GM18520 (cell line): ENCODE measurements at regions not wholly inside any gene's neighbourhood (a gene's known extent, or its start where the extent isn't known, plus 50 kb on each side); places are given as distances from the start of the nearest gene placed in this dataset.

Source experiments
- ATAC-seq: cut with Tn5 transposase; IDR thresholded peaks from one replicate; pipeline ENCODE4 v1.9.1; 2021; ENCODE audit not compliant: unreplicated experiment

- no peak for ATAC-seq
Measured at GRCh38 chr18:64888956-64889355, 740.1 kb upstream of the LINC00305 start.

DNA sequence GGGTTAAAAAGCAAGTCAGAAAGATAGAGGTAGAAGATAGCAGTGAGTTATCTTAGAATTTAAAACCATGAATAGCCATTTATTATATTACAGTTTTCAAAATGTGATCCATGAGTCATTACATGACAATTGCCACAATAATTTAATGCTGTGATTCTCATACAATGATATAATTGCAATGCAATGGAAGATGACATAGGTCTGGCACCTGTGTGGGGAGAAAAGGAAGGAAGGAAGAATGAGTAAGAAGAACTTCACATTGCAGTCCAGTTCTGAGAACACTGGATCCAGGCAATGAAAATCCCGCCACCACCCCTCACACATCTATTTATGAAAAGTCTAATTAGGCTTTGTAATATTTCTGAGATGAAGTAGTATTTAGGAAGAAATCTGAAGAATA lies 738.1 kb upstream of the LINC00305 start:
- ATAC-seq, result no peak

DNA sequence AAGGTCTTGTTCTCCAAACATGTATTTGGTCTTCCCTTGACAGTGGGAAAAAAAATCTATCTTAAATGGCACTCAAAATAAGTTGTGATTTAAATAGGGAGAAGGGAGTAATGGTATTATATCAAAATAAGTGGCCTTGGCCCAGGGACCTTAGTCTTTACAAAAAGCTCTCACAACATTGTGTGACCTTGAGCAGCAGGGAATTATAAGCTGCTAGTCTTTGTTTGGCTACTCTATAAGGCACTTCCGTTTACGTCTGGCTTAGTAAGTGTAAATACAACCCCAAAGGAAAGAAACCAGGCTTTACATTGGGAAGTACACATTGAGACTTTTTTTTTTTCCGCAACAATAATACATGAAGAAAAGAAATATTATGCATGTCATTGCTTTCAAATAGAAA lies 734.0 kb upstream of the LINC00305 start:
- no peak for ATAC-seq

GRCh38 chr18:64876833-64877232 lies 727.9 kb upstream of the LINC00305 start:
- no peak for ATAC-seq

DNA sequence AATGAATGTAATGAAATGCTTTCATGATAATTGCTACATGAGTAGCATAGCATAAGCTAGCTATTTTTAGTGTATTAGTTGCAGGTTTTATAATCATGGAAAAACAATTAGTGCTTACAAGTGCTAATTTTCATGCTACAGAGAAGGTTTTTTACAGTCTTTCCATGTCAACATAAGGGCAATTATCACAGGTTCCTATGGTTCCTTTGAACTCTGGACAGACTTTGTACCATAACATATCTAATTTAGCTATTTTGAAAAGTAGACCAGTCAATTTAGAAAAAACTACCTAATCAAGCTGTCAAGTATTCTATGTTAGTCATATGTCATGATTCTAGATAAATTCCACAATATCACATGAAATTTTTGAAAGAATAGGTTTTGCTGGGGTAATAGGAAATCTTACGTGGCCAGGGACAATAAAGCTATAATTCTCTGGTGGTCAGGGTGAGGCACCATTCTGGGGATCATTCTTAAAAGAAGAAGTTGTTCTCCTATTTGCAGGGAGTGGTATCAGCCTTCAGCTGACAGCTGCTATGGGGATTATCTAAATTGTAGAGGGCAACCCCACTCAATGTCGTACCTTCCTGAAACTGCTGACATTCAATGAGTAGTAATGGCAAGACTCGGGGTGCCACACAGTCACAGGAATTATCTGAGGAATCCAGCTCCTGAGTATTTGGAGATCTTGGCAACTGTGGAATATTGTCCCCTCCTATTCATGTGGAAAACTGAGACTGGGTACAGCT lies 724.0 kb upstream of the LINC00305 start:
- ATAC-seq, result no peak

GRCh38 chr18:64854112-64854511 lies 705.2 kb upstream of the LINC00305 start:
- no peak for ATAC-seq

GRCh38 chr18:64852281-64852680 lies 703.4 kb upstream of the LINC00305 start:
- no peak for ATAC-seq

DNA sequence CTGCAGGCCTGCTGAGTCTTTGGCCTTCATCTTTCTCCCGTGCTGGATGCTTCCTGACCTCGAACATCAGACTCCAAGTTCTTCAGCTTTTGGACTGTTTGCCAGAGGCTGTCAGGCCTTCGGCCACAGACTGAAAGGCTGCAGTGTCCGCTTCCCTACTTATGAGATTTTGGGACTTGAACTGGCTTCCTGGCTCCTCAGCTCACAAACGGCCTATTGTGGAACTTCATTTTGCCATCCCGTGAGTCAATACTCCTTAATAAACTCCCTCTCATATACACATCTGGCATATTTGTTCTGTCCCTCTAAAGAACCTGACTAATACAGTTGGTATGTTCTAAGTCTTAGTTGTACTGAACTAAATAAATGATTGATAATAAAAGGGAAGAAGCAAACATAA lies 702.8 kb upstream of the LINC00305 start:
- ATAC-seq, result no peak

- ATAC-seq, result no peak
Measured at GRCh38 chr18:64850791-64851190, 701.9 kb upstream of the LINC00305 start.

DNA sequence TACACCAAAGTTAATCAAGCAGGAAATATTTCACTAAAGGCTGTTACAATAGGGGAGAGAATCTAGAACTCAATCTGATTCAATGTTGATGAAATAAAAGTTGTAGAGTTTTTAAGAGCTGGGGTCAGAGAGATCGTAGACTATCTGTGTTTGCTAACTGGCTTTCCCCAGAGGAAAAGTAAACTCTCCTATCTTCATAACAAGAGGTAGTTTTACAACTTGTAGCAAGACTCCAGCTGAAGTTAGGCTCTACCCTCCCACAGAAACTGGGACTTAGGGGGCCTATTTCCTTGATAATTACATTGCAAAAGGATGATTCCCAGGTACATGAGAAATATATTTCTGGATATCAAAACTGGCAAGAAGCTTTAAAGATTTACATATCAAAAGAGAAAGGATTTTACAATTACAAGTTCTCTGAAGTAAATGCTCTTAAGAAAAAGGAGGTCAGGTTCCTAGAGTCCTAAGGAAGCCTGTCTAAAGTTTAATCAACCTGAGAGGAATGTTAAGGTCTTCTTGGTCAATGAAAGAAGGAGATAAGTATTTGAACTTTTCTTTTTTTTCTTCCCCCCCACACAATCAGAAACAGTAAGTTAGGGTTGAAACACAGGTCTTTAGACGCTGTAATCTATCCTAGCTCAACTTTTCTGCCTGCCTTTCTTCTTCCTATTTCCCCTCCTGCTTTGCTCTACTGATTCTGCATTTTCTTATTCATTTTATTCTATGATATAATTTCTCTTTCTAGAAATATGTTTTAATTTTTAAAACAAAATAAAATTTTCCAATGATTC lies 692.2 kb upstream of the LINC00305 start:
- ATAC-seq, result no peak

DNA sequence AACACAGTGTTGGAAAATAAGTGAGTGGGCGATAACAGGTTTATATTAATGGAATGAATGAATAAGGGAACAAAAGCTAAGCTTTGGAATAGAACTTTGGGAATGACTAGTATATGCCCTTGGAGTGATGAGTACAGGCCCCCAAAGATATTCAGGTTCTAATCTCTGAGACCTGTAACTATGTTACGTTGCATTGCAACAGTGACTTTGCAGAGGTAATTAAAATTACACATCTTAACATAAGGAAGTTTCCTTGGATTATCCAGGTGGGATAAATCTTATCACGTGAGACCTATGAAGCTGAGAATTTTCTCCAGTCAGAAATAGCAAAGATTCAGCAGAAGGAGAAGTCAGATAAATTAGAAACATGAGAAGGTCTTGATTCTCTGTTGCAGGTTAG lies 661.5 kb upstream of the LINC00305 start:
- no peak for ATAC-seq

GRCh38 chr18:64809801-64810200 lies 660.9 kb upstream of the LINC00305 start:
- ATAC-seq, result no peak

DNA sequence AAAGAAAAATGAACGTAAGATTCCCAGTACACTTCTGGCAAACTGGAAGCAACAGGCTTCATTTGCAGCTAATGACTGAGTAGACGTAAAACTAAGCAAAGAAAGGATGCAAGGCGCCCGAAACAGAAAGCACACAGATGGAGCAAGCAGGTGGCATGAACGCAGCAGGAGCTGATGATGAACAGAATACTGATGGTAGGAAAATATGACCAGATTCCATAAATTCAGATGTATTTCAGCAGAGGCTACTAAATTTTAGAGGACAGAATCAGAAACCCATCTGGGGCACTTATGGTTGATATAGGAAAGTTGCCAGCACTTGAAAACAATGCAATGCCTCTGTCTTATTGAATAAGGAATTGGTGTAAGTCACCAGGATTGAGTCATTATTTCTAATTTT lies 658.7 kb upstream of the LINC00305 start:
- ATAC-seq, result no peak

DNA sequence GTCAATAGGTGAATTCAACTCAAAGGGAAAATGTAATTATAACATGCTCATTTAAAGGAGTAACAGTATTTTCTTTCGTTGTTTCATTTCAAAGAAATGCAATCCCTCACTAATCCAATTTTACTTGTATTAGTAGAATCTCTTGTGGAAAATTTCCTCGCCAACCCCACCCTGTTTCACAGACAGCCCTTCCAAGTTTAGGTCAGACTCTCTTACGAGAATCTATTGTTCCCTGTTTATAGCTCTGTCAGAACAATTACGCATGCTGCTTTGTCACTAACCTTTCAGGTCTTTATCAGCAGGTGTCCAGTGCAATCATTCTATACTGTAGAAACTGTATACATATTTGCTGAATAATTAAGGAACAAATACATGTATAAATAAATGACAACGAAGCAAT lies 657.8 kb upstream of the LINC00305 start:
- ATAC-seq, result no peak

GRCh38 chr18:64806232-64806631 lies 657.3 kb upstream of the LINC00305 start:
- ATAC-seq, result no peak

DNA sequence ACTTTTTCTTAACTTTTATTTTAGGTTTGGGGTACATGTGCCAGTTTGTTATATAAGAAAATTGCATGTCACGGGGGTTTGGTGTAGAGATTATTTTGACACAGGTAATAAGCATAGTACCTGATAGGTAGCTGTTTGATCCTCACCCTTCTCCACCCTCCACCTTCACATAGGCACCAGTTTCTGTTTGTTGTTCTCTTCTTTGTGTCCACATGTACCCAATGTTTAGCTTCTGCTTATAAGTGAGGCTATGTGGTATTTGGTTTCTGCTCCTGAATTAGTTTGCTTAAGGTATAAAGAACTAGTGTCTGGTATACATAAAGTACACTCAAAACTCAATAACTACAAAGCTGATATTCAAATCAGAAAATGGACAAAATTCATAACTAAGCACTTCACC lies 654.6 kb upstream of the LINC00305 start:
- ATAC-seq, result no peak

DNA sequence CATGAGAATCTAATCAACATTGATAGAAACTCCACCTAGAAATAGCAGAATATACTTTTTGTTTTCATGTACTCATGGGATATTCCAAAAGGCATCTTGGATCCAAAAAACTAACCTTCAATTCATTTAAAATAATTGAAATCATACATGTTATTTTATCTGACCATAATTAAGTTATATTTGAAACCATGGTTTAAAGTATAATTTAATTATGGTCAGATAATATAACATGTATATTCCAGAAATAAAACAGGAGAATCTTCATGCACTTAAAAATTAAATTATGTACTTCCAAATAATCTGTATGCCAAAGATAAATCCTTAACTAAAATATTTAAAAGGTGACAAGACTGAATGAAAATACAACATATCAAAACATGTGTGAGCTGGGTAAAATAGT lies 651.3 kb upstream of the LINC00305 start:
- no peak for ATAC-seq

GRCh38 chr18:64799376-64799775 lies 650.5 kb upstream of the LINC00305 start:
- no peak for ATAC-seq

GRCh38 chr18:64791236-64791635 lies 642.3 kb upstream of the LINC00305 start:
- no peak for ATAC-seq

DNA sequence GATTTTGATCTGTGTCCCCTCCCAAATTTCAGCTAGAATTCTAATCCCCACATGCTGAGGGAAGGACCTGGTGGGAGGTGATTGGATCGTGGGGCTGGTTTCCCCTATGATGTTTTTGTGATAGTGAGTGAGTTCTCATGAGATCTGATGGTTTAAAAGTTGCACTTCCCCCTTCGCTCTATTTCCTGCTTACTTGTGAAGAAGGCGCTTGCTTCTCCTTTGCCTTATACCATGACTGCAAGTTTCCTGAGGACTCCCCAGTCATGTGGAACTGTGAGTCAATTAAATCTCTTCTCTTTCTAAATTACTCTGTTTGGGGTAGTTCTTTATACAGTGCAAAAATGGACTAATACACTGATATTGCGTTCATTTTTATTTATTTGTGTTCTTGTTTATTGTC lies 636.8 kb upstream of the LINC00305 start:
- no peak for ATAC-seq

- ATAC-seq, result no peak
Measured at GRCh38 chr18:64777556-64777955, 628.7 kb upstream of the LINC00305 start.

DNA sequence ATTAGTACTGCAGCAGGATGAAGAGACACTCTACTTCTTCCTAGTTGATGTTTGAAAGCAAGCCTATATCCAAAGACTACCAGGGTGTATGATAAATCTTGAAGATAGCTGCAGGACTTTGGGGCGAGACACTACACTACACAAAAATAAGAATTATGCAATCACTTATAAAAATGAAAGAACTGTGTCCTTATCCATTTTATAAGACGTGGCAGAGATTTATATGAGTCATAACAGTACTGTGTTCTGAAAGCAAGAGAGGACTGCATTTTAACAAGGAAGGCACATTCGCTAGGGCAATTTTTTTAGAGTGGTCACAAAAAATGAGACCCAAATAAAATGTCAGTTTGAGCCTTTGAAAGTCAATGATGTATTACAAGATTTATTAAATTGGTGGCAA lies 617.0 kb upstream of the LINC00305 start:
- no peak for ATAC-seq

- no peak for ATAC-seq
Measured at GRCh38 chr18:64752707-64753106, 603.8 kb upstream of the LINC00305 start.
